H1 (cell line): ENCODE measurements at regions not wholly inside any gene's neighbourhood (a gene's known extent, or its start where the extent isn't known, plus 50 kb on each side); places are given as distances from the start of the nearest gene placed in this dataset.

Source experiments
- BRCA1 ChIP-seq: IDR thresholded peaks from 2 replicates; pipeline ENCODE4 v1.6.1; 2012; ENCODE audit warnings: low read depth, low read length, improper control_type of control experiment
- CREB1 ChIP-seq: IDR thresholded peaks from 2 replicates; pipeline ENCODE4 v1.6.1; 2012; ENCODE audit warnings: inconsistent platforms
- EP300 ChIP-seq, 2 experiments: IDR thresholded peaks; 1 replicate in 1 of 2; 2 replicates in 1 of 2; pipeline ENCODE4 v1.6.1; 2011 to 2012; ENCODE audit warnings: low read depth in 2 of 2, low read length in 2 of 2, mild to moderate bottlenecking in 2 of 2, borderline replicate concordance in 1 of 2, inconsistent platforms in 1 of 2, moderate library complexity in 1 of 2
- JUND ChIP-seq: IDR thresholded peaks from 2 replicates; pipeline ENCODE4 v1.6.1; 2011; ENCODE audit warnings: mild to moderate bottlenecking, improper control_type of control experiment, low read length
- POLR2A ChIP-seq, 2 experiments: IDR thresholded peaks; 1 replicate in 1 of 2; 2 replicates in 1 of 2; pipeline ENCODE4 v1.6.1; 2011; ENCODE audit warnings: low read depth in 2 of 2, low read length in 2 of 2, mild to moderate bottlenecking in 2 of 2; ENCODE audit errors: control extremely low read depth in 1 of 2
- RNF2 ChIP-seq: fragments of 200-900, 300-1000 bp; sonication (generic); IDR thresholded peaks from 2 replicates; pipeline ENCODE4 v1.7.1; 2016; ENCODE audit warnings: borderline replicate concordance, low read depth, mild to moderate bottlenecking, antibody characterized with exemption, low read length; ENCODE audit not compliant: poor library complexity, severe bottlenecking; ENCODE audit errors: missing control alignments
- SAP30 ChIP-seq: fragments of 300-600 bp; sonication (generic); IDR thresholded peaks from 2 replicates; pipeline ENCODE4 v1.7.1; 2012; ENCODE audit warnings: low read length, moderate library complexity, mild to moderate bottlenecking, inconsistent platforms; ENCODE audit not compliant: insufficient read depth, insufficient replicate concordance
- TF ChIP-seq, protein P1 (sequence below): IDR thresholded peaks from 2 replicates; pipeline ENCODE4 v1.6.1; 2012; ENCODE audit warnings: inconsistent platforms
- TF ChIP-seq, protein P2 (sequence below), 3 experiments: IDR thresholded peaks; 1 replicate in 2 of 3; 2 replicates in 1 of 3; pipeline versions ENCODE4 v1.5.1 to v1.6.1; 2011; ENCODE audit warnings: low read length in 3 of 3, mild to moderate bottlenecking in 3 of 3, inconsistent platforms in 2 of 3, low read depth in 1 of 3, moderate library complexity in 1 of 3; ENCODE audit not compliant: insufficient read depth in 1 of 3; ENCODE audit errors: control extremely low read depth in 1 of 3
- TF ChIP-seq, protein P3 (sequence below): IDR thresholded peaks from 2 replicates; pipeline ENCODE4 v1.6.1; 2011; ENCODE audit warnings: low read length, improper control_type of control experiment

DNA sequence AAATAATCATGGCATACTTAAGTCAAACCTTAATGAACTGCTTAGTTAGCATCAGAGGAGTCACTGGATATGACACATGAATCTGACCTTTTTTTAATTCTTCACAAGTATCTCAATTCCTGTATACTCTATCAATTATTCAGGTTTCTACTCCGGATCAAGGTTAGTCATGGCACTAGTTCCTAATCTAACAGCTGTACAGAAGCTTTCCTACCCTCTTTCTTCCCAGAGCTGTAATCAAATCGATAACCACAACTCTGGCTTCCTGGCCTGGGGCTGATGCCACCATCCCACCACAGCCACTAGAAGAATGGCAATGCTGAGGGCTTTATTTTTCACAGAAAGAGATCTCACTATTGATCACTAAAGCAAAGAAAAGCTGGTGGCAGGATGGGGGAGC is 718.5 kb downstream of the SMARCA1 start:
- TF ChIP-seq BRCA1 (no peak), RNF2 (no peak), POLR2A (IDR thresholded peaks at IDR 0.05; ENCODE audit: control extremely low read depth in 1 of 2, low read depth in 2 of 2, low read length in 2 of 2) (no peak), SAP30 (no peak), JUND (no peak), CREB1 (no peak), EP300 (IDR thresholded peaks at IDR 0.05; ENCODE audit: borderline replicate concordance in 1 of 2, low read depth in 2 of 2, low read length in 2 of 2) (no peak)
- TF ChIP-seq, protein P1, sequence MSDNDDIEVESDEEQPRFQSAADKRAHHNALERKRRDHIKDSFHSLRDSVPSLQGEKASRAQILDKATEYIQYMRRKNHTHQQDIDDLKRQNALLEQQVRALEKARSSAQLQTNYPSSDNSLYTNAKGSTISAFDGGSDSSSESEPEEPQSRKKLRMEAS, result no peak
- TF ChIP-seq, protein P2, sequence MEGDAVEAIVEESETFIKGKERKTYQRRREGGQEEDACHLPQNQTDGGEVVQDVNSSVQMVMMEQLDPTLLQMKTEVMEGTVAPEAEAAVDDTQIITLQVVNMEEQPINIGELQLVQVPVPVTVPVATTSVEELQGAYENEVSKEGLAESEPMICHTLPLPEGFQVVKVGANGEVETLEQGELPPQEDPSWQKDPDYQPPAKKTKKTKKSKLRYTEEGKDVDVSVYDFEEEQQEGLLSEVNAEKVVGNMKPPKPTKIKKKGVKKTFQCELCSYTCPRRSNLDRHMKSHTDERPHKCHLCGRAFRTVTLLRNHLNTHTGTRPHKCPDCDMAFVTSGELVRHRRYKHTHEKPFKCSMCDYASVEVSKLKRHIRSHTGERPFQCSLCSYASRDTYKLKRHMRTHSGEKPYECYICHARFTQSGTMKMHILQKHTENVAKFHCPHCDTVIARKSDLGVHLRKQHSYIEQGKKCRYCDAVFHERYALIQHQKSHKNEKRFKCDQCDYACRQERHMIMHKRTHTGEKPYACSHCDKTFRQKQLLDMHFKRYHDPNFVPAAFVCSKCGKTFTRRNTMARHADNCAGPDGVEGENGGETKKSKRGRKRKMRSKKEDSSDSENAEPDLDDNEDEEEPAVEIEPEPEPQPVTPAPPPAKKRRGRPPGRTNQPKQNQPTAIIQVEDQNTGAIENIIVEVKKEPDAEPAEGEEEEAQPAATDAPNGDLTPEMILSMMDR (IDR thresholded peaks at IDR 0.05; ENCODE audit: control extremely low read depth in 1 of 3, insufficient read depth in 1 of 3, low read depth in 1 of 3, low read length in 3 of 3), result no peak
- TF ChIP-seq, protein P3, sequence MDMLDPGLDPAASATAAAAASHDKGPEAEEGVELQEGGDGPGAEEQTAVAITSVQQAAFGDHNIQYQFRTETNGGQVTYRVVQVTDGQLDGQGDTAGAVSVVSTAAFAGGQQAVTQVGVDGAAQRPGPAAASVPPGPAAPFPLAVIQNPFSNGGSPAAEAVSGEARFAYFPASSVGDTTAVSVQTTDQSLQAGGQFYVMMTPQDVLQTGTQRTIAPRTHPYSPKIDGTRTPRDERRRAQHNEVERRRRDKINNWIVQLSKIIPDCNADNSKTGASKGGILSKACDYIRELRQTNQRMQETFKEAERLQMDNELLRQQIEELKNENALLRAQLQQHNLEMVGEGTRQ, result no peak
